HG03460 (cell line): ENCODE measurements at regions not wholly inside any gene's neighbourhood (a gene's known extent, or its start where the extent isn't known, plus 50 kb on each side); places are given as distances from the start of the nearest gene placed in this dataset.
"Not testable (repeated sequence)": the region's sequence is repeated elsewhere in the genome, so short reads cannot be mapped to it uniquely, and the experiment has no call there.

Experiments used
- ATAC-seq: cut with Tn5 transposase; IDR thresholded peaks from one replicate; pipeline ENCODE4 v1.9.1; 2021; ENCODE audit not compliant: unreplicated experiment

- no peak for ATAC-seq
Measured at GRCh38 chr7:153584132-153584531, 468.1 kb upstream of the DPP6 start.

DNA sequence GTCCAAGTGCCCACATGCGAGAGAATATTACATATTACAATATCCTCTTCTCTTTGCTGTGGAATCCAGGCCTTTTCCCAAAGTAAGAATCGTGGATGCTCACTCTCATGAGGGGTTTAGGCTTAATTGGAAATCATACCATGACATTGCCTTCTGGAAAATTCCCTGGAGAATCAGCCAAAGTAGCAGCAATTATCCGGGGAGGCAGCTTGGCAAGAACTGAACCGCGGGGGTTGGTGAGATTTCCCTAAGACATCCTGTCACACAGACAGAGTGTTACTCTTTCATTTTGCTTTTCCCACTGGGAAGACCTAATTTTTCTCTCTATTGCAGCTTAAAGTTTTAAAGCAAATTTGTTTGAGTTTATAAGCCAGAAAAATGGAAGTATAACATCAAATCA lies 463.6 kb upstream of the DPP6 start:
- ATAC-seq: no peak

GRCh38 chr7:153590136-153590535 lies 462.1 kb upstream of the DPP6 start:
- no peak for ATAC-seq

GRCh38 chr7:153590571-153590970 lies 461.6 kb upstream of the DPP6 start:
- no peak for ATAC-seq

DNA sequence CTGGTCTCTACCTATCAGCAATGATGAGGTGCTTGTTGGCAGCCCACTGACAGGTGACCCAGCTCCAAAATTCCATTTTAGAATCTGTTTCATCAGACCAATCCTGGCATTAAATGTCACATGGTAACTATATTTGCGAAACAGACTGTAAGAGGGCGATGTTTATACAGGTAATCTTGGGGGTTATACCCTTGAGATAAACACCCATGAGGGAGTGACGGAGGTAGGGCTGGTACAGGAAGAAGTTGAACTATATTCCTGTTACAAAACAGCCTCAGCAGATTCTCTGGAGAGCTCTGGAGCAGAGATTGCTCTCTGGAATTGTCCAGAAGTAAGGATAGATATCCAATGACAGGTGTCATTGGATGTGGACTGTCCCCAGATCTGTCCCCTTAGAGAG lies 444.8 kb upstream of the DPP6 start:
- ATAC-seq: no peak

DNA sequence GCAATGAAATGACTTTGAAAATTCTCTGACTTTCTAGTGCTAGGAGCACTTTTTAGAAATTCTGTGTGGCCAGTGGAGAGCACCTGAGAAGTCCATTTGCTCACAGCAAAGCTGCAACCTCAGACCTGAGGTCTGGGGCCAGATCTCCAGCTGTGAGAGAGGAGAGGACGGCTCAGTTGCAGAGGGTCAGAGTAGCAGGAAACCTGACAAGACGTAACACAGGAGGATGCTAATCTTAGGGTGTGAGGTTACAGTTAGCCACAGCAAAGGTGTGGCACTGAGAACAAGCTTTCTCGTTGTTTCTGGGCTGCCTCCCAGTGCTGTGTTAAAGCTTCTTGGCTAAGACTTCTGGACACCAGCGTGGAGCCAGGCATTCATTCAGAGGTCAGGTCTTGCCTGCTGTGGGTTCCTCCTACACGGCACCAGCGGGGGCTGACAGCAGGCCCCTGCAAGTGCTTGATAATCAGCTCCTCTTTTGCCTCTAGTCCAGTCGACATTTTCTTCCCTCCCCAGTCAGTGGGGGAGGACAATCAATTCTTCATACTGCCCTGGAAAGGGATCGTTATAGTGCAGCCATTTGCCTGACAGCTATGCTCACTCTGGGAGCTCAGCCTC lies 435.4 kb upstream of the DPP6 start:
- ATAC-seq: no peak

DNA sequence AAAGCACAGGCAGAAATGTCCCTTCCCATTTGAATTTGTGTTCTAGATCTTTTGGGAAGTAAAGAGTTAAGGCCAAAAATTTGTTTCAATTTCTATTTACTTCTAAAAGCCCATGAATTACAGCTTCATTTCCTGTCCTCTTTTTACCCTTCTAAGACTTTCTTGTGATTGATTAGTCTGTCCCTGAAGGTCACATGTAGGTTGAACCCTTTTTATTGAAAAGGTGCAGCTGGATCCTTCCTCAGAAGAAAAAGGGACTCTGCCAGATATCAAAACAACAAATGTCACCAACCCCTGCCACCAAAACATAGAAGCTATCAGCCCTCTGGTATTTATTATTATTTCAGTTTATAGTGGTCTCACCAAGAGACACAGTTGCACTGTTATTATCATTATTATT lies 424.9 kb upstream of the DPP6 start:
- ATAC-seq: no peak

GRCh38 chr7:153628406-153628805 lies 423.8 kb upstream of the DPP6 start:
- ATAC-seq: no peak

DNA sequence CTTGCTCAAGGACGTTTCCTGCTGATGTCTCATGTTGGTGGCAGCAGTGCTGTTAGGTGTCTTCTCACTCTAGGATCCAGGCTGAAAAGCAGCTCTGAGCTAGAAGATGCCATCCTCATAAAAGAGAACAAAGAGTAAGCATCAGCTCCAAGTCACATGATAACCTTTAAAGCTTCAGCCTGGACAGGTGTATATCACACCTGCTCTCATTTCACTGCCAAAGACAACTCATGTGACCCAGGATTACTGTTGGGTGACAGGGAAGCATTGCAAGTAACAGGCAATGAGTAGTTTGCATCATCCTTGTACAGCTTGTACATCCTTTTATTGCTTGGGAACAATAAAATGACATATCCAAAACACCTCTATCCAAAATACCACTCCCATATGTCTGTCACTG lies 423.4 kb upstream of the DPP6 start:
- ATAC-seq: no peak

DNA sequence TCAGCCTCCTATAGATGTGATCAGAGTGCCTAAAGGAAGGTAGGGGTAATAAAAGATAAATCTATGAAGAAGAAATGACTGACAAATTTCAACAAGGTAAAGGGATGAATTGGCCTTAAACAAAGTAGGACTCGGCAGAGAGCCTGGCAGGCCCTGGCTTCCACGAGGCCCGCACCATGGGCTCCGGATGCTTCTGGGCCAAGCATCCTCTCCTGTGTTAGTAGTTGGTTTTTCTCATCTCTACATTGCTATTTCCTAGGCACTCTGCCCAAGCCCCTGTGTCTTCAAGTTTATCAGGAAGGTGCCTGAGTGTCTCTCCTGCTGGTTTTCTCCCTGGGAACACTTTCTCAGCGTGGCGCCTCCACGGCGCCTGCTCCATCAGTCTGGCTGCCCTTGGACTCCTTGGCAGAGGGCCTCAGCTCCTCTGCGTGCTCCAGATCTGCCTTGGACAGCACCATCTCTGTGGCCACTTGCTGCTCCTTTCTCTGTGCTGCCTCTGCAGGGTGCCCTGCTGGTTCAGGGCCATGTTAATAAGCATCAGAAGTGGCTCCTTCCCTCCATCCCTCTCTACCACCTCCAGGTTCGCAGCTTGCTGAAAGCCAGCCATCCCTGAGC lies 413.3 kb upstream of the DPP6 start:
- ATAC-seq: no peak

- ATAC-seq: no peak
Measured at GRCh38 chr7:153640586-153640985, 411.6 kb upstream of the DPP6 start.

- ATAC-seq: no peak
Measured at GRCh38 chr7:153641199-153641598, 411.0 kb upstream of the DPP6 start.

DNA sequence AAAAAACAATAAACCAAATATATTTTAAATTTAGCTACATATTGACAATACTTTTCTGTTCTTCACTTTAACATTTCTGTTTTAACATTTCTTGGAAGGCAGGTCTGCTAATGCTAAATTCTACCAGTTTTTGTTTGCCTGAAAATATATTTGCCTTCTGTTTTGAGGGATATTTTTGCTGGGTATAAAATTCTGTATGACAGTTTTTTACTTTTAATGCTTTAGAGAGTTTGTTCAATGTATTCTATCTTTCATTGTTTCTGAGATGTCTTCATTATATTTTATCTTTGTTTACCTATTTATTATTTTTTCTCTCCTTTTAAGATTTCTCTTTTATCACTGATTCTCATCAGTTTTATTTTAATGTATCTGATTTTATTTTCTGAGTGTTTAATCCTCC lies 409.2 kb upstream of the DPP6 start:
- no peak for ATAC-seq

DNA sequence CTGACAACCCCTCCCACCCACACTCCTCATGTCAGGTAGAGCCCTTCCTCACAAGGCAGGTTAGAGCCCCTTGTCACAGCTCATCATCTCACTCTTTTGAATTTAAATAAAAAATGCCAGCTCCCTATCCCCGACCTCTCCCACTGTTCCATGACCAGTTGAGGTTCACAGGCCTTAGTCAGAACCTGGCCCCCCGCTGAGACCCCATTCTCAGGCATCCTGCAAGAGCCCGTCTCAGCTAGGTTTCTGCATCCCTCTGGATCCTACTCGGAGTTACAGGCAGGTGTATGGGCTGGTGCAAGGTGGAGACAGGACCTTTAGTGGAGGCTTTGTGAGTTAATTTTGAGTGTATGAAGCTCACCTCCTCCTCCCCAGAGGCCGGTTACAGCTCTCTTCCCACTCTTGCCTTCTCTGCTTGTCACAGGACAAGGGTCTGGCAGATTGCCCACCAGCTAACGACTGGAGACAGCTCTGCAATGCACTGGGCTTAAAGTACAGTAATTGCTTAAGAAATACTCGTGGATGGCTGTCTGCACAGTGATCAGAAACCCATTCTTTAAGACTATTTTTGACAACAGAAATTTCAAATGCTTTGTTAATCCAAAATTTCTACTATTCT lies 394.9 kb upstream of the DPP6 start:
- no peak for ATAC-seq

GRCh38 chr7:153675131-153675530 lies 377.1 kb upstream of the DPP6 start:
- ATAC-seq: no peak

DNA sequence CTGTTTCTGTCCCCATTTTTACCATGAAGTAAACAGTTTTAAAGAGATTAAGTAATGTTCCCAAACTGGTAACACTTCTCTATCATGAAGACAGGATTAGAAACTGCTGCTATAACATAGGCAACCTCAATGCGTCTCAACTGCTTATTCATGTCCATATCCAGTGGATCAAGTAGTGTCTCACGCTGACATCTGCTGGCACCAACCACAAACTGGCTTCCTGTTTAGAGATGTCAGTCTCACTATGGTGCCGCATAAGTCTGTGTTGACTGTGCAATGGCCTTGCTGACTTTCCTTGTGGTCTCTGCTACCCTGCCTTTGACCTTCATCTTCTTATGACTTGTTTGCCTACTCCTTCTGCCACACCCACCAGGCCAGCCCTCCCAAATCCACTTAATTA lies 369.6 kb upstream of the DPP6 start:
- ATAC-seq: no peak

DNA sequence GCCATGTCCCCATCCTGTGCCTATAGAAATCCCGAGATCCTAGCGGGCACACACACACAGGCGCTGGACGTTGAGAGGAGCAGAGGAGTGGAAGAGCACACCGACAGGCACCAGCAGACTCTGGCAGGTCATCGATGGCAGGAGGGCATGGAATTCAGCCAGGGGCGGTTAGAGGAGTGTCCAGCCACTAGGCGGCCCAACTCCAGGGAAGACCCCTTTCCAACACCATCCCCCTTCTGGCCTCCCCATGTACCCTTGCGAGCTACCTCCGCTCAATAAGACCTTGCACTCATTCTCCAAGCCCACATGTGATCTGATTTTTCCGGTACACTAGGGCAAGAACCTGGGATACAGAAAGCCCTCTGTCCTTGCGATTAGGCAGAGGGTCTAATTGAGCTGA lies 356.0 kb upstream of the DPP6 start:
- no peak for ATAC-seq

DNA sequence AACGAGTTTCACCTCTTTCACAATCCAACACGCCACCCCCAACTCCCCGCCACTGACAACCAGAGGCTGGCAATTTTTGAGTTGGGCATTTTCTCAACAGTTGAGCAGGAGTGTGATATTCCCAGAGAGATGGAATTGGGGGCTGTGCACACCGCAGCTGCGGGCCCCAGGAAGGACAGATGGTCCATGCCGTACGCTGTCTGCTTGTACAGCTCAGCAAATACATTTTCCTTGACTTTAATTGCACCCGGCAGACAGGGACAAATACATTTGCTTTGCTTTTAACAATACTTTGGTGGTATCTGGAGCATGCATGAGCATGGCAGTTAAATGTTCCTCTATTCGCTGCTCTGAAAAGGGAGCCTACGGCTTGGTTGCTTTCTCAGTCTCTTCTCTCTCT lies 354.2 kb upstream of the DPP6 start:
- ATAC-seq: no peak

GRCh38 chr7:153701678-153702077 lies 350.5 kb upstream of the DPP6 start:
- ATAC-seq: no peak

DNA sequence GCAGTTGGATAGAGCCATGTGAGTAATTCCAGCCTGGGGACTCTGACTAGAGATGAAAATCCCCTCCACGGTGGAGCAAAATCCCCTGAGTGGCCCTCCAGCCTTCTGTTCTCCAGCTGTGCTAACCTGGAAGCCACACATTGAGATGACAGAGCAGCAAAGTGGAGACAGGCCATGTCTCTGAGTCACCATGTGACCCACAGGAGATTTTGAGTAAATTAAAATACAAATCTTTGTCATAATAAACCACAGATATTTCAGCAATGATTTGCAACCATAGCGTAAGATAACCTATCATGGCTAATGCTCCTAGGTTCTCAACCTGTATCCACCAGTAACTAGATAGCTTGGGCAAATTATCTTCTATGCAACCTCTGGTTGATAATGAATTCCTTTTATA lies 328.3 kb upstream of the DPP6 start:
- ATAC-seq: not testable (repeated sequence)

DNA sequence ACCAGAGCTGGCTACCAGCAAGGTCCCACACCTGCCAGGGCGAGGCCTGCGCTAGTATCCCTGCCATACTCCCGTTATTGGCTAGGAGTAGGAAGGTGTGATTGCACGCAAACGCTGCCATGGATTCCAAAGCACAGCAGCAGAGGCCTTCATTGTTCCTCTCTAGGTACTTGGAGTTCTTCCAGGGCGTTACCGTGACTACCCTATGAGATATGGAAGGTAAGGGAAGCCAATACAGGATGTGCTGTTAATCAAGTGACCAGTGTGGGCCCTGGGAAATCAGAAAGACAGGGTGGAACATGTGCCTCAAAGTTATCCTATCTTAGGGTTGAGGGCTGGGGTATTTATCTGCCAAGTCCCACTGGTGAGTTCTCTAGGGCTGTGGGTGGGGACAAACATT lies 320.7 kb upstream of the DPP6 start:
- ATAC-seq: not testable (repeated sequence)

GRCh38 chr7:153743434-153743833 lies 308.8 kb upstream of the DPP6 start:
- not testable (repeated sequence) for ATAC-seq

- ATAC-seq: not testable (repeated sequence)
Measured at GRCh38 chr7:153747969-153748368, 304.2 kb upstream of the DPP6 start.
